HS-27A (cell line): ENCODE measurements at regions not wholly inside any gene's neighbourhood (a gene's known extent, or its start where the extent isn't known, plus 50 kb on each side); places are given as distances from the start of the nearest gene placed in this dataset.
"Not testable (repeated sequence)": the region's sequence is repeated elsewhere in the genome, so short reads cannot be mapped to it uniquely, and the experiment has no call there.

Experiments used
- DNase-seq: peaks from one replicate; pipeline ENCODE4 v3.0.0-alpha.2; 2012; ENCODE audit warnings: low read depth, missing footprints

DNA sequence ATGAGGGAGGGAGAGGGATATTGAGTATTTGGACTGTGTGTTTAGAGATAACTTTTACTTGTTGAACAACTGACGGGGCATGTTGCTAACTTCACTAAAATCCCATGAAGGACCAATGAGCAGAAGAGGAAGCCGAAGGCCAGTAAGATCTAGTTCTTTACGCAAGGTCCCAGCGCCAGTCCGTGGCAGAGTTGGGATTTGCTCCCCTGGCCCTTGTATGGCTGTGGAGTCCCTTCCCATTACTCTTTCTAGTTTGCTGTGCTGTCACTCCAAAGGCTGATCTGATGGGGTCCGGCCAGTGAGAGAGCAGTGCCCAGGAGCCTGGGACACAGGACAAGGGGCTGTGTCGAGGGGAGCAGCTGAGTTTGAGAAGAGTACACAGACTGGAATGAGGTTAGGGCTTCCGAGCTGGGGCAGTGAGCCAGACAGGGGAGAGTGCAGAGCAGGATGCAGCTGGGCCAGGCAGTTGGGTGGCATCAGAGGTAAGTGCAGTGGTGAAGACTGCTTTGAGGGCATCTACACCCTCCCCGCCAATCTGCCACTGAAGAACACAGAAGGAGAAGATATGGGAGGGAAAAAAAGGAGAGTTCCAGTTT lies 692.9 kb upstream of the HS6ST1 start:
- no peak for DNase-seq

DNA sequence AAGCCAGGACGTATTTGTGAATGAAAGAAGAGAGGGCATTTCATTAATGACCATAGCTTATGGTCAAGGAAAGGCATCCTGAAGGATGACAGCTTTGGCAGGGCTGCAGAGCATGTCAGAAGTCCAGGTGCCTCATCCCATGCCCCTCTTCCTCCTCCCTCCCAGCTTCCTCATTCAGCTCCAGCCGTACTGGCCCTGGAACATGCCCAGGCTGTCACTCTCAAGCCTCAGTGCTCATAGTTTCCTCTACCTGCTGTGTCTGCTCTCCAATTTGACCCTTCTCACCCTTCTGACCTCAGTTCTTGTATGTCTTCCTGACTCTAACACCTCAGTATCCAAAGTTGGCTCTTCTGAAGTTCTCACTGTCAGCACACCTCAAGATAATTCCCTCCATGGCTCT lies 695.8 kb upstream of the HS6ST1 start:
- DNase-seq: no peak

DNA sequence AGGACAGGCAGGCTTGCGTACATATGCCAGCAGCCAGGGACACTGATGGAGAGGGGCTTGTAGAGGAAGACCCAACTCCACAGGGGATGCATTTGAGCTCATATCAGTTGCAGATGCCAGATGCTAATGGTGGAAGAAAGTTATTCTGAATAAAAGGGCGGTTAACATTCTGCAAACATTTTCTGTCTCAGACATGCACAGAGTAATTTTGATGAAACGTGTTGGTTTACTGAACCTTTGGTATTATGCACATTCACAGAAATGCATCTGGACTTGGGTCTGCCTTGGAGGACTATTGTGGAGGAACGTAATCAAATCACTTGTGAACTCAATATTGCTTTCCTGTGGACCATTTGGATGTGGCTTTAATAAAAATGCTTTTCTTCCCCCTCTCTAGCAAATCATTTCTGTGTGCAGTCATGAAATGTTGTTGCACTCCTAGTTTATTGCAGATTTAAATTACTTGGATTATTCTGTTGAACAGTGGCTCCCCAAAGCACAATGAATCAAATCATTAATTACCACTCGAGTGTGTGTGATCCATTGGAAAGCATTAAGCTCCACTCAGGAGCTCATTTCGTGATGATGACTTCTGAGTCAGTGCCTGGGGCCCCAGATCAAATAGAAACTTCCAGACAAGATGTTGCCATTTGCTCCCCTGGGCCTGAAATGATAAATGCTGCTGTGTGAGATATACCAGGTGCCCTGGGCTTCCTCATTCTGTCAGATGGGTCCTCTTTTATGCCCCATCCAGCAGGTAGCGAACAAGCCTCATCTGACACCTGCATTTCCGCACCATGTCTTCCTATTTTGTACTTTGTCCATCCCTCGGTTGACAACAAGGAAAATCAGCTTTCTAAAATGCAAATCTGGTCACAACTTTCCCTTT lies 697.0 kb upstream of the HS6ST1 start:
- no peak for DNase-seq

DNA sequence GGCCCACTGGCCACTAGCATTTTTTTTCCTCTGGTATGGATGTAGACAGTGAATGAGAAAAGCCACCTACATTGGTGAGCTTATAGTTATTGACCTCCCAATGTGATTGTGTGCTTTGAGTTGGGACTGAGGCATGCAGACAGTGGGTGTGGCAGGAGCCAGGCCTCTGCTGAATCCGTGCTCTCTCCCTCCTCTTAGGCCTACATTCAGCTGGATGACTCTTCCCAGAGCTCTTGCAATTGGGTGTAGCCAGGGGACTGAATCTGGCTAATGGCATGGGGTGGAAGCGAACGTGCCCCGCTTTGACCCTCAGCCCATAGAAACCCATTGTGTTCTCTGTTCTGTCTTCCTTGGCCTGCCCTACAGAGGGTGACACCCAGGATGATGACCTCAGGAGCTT lies 698.3 kb upstream of the HS6ST1 start:
- DNase-seq: no peak

DNA sequence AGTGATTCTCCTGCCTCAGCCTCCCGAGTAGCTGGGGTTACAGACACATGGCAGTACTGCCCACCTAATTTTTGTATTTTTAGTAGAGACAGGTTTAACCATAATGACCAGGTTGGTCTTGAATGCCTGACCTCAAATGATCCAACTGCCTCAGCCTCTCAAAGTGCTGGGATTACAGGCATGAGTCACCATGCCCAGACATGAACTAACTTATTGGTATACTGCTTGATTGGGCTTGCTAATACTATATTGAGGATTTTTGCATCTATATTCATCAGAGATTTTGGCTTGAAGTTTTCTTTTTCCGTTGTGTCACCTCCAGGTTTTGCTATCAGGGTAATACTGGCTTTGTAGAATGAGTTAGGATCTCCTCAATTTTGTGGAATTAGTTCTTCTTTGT lies 706.1 kb upstream of the HS6ST1 start:
- DNase-seq: no peak

DNA sequence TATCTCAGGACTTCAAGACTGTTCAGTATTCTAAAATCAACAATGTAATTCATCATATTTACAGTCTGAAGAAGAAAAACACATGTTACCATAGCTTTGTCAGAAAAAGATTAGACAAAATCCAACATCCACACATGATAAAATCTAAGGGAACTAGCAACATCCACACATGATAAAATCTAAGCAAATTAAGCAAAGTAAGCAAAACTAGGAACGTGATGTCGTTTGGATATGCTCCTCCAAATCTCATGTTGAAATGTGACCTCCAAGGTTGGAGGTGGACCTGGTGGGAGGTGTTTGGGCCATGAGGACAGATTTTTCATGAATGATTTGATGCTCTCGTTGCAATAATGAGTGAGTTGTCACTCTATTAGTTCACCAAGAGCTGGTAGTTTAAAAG lies 717.3 kb upstream of the HS6ST1 start:
- no peak for DNase-seq

DNA sequence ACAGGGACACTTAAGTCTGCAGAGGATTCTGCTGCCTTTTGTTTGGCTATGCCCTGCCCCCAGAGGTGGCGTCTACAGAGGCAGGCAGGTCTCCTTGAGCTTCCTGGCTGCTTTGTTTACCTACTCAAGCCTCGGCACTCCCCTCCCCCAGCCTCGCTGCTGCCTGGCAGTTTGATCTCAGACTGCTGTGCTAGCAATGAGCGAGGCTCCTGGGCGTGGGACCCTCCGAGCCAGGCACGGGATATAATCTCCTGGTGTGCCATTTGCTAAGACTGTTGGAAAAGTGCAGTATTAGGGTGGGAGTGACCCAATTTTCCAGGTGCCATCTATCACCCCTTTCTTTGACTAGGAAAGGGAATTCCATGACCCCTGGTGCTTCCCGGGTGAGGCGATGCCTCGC lies 725.0 kb upstream of the HS6ST1 start:
- not testable (repeated sequence) for DNase-seq

DNA sequence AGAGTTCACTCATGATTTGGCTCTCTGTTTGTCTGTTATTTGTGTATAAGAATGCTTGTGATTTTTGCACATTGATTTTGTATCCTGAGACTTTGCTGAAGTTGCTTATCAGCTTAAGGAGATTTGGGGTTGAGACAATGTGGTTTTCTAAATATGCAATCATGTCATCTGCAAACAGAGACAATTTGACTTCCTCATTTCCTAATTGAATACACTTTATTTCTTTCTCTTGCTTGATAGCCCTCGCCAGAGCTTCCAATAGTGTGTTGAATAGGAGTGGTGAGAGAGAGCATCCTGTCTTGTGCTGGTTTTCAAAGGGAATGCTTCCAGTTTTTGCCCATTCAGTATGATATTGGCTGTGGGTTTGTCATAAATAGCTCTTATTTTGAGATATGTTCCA lies 727.8 kb upstream of the HS6ST1 start:
- DNase-seq: not testable (repeated sequence)

DNA sequence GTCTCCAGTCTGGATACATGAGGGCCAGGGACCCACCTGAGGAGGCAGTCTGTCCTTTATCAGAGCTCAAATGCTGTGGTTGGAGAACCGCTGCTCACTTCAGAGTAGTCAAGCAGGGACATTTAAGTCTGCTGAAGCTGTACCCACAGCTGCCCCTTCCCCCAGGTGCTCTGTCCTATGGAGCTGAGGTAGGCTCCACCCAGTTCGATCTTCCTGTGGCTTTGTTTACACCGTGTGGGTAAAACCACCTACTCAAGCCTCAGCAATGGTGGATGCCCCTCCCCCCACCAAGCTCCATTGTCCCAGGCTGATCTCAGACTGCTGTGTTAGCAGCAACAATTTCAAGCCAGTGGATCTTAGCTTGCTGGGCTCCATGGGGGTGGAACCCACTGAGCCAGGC lies 731.4 kb upstream of the HS6ST1 start:
- no peak for DNase-seq

DNA sequence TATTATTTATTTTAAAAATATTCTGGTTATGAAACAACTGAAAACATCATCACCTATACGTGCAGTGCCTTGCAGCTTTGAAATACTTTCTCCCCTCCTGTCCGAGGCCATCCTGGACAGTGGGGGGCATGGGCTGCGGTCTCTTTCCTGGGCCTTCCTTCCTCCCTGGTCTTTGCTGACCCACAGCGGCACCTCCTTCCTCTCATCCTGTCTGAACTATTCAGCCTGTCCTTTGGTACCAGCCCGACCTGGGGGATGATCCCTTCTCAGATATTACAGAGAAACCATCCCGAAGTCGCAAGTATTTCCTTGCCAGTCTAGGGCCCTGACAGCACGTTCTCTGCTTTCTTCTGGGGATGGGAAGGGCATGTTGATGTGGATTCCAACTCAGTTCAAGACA lies 736.6 kb upstream of the HS6ST1 start:
- DNase-seq: no peak

DNA sequence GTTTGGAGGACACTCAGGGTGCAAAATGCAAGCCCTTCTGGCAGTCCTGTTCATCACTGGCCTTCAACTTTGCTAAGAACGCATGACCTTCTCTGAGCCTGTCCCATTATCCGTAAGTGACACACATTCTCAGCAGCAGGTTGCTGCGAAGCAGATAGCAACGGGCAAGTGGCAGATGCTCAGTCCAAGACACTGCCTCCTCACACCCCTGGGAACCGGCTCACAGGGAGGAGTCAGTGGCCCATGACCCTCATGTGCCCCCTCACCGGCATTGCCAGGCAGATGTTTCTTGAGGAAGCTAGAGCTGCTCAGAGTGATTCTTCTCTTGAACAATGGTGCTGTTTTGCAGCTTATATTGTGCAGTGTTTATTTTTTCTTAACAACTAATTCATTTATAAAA lies 737.2 kb upstream of the HS6ST1 start:
- no peak for DNase-seq

DNA sequence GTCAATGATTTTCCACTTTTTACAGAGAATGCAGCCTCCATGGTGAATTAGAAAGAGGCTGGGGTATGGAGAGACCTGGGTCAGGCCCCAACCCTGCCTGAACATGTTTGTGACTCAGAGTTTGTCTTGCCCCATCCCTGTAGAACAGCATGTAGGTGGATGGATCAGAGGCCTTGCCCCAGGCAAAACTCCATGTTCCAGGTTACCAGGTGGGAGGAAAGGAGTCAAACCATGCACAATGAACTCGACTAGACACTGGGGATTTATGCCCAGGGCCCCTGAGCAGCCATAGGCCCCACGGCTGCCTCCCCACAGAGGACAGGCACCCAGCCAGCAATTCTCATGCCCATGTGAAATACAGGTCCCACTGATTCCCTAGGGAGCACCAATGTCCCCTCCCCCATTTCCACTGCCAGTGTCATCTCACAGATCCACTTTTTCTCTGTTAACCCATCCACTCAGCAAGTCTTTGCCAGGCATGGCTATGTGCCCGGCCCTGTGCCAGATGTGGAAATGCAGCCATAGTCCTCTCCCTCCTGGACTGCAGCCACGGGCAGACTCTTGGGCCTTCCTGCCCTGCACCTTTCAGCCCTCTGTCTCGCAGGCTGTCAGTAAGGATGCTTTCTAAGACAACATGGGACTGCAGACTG lies 737.8 kb upstream of the HS6ST1 start:
- no peak for DNase-seq

DNA sequence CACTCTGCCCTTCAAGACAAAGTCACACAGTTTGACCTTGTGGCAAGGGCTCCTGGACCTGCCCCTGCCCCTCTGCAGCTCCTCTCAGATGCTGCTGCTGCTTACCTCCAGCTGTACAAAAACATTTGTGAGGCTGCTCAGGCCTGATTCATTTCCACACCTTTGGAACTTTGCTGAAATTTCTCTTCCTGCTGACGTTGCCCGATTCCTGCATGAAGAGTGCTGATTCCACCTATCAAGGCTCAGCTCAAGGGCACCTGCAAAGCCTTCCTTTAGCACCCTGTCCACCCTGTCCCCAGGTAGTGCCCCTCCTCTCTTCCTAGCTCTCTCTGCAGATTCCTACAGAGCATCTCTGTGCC lies 738.3 kb upstream of the HS6ST1 start:
- DNase-seq: no peak

DNA sequence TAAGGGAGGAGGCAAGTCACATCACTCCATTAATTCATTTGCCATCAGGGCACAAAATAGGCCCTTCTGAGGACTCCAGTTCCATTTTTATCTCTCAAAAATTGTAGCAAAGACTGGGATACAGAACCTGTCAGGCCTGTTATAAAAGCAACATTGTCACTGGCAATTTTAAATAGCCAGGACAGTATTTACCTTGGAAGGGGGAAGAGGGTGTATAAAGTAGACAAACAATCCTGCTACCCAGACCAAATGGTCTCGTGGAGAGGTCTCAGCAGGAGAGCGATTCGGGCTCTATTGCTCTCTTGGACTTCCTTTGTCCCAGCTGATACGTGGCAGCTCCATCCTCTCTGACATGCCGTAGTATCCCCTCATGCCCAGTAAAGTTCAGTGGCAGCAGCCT lies 740.3 kb upstream of the HS6ST1 start:
- DNase-seq: no peak

DNA sequence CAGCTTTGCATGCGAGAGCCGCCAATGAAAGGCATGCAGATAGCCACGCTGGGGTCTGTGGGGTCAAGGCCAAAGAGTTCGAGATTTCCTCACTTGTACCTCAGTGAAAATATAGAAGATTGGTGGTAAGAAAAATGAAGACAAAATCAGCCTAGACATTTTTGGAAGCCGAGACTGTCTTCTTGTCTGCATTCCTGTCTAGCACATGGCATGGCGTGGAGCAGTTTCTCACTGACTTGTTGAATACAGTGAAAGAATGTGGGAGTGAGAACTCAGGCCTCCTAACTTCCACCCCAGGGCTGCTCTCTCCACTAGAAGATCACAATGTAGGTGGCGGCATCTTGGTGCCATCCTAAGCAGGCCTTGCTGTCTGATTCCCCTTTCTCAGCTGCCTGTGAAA lies 740.8 kb upstream of the HS6ST1 start:
- no peak for DNase-seq

DNA sequence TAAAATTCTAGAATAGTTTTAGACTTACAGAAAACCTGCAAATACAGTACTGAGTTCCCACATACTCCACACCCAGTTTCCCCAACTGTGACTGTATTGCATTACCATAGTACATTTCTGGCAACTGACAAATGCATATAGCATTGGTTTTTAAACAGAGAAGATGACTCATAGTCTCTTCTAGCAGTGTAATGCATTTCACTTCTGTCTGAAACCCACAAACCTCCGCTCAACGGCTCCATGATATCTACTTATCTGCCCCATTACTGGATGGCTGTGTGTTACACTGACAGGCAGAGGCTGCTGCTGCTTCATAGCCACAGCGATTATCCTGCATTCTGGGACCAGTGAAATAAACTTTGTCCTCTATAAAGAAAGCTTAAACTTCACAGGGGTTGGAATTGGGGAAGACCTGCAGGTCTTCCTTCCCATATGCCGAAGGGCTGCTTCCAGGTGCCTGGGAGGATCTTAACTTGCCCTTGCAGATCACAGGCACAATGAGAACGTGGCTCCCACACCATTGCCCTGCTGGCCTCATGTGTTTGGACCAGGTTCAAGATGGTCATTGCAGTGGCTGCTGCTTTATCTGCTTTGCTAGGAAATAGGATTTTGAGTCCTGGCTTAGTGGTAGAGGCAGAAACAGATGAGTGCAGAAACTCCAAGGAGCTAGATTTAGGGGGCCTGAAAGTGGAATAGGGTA lies 742.6 kb upstream of the HS6ST1 start:
- DNase-seq: peak; percentile 7

DNA sequence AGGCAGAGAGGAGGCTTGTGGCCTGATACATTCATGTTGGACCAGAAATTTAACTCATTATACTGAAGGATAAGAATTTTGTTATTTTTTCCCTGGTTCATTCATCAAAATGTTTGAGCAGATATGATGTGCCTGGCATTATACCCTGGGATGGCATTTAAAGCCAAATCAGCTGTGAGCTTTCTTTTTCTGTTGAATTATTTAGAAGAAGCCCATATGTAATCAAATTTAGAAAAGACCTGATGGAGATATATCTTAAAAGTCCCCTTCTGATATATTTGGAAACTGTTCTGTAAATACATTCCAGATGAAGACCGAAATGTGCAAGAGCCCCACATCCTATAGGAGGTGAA lies 743.1 kb upstream of the HS6ST1 start:
- DNase-seq: no peak

DNA sequence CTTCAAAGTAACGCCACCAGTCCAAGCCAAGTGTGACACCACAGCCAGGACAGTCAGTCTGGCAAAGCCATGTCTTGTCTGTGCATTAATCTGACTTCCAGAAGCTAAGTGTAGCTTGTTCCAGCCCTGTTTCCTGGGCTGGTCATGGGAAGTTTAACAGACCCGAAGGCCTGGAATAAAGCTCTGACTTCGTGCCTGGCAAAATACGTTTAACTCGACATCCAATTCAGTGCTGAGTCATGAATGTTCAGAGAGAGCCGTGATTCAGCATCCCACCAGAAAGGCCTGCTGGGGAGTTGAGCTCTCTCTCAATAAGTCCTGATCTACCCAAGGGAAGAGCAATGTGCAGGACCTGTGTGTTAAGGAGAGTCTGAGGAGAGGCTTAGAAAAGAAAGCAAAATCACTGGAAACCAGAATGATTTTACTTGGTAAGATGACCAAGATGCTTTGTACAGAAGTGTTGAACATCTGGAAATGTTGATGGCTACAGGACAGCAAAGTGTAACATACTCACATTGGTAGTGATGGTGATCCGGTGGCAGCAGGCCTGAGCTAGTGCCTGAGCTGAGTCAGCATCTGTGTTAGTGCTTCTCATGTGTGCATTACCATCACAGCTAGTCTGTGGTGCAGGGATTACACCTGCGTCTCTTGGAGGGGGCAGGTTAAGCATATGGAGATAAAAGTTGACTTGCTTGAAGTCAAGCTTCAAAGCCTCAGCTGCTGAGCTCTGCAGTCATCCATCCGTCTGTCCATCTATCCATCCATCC lies 743.7 kb upstream of the HS6ST1 start:
- DNase-seq: no peak

DNA sequence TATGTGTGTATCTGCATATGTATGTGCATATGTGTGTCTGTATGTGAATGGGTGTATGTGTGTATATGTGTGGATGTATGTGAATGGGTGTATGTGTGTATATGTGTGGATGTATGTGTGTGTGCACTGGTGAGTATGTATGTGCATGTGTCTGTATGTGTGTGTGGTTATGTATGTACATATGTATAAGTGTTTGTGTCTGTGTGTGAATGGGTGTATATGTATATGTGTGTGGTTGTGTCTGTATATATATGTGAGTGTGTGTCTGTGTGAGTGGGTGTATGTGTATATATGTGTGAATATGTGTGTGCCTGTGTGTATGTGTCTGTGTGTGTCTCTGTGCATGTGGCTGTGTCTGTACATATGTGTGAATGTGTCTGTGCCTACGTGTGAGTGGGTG lies 748.4 kb upstream of the HS6ST1 start:
- DNase-seq: no peak

DNA sequence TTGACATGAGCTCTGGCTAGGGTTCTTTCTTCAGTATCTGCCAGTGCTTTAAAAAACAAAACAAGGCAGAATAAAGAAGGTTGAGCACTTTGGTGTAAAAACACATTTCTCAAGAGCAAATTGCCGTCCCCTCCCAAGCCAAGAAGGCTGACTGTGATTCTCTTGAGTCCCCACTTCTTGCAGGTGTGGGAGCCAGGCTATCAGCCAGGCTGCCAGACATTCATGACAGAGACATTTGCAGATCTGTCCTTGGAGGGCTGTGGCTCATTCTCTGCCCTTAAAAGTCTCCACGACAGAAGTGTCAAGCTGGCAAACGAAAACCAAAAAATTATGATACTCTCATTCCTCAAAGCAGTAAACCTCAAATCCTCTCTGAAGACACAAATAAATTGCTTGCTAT lies 749.3 kb upstream of the HS6ST1 start:
- DNase-seq: no peak

DNA sequence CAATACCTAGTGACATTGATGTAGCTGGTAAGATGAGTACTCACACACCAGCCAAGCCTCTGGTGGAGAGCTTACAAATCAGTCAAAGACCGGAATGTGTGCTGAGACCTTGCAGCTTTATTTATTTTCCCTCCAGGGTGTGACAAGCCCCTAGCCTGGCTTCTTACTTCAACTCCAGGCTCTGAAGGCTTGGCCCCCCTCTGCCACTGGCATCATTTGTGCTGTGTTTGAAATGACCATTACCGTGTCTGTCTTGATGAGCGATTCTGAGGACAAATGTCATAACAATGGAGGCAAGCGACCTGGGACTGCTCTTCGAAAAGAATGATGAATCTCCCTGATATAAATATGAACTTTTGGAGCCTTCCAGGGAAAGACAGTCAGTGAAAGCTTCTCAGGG lies 749.9 kb upstream of the HS6ST1 start:
- DNase-seq: no peak
